ENCODE measurements at regions not wholly inside any gene's neighbourhood (a gene's known extent, or its start where the extent isn't known, plus 50 kb on each side); places are given as distances from the start of the nearest gene placed in this dataset.

DNA sequence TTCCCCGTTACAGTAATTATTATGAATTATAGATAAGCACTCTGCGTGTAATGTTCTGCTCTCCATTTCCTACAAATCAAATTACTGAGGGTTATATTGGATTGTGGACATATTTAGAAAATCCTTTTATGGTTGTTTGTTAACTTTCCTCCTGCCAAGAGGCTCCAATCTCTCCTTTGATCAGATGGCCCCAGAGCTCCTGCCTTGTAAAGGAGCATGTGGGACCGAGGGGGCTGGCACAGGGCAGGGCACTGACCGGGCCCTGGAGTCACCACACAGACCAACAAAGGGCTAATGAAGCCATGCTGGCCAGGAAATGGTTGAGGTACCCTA lies 415.9 kb downstream of the EFNA5 start:
- TF ChIP-seq, protein P1, sequence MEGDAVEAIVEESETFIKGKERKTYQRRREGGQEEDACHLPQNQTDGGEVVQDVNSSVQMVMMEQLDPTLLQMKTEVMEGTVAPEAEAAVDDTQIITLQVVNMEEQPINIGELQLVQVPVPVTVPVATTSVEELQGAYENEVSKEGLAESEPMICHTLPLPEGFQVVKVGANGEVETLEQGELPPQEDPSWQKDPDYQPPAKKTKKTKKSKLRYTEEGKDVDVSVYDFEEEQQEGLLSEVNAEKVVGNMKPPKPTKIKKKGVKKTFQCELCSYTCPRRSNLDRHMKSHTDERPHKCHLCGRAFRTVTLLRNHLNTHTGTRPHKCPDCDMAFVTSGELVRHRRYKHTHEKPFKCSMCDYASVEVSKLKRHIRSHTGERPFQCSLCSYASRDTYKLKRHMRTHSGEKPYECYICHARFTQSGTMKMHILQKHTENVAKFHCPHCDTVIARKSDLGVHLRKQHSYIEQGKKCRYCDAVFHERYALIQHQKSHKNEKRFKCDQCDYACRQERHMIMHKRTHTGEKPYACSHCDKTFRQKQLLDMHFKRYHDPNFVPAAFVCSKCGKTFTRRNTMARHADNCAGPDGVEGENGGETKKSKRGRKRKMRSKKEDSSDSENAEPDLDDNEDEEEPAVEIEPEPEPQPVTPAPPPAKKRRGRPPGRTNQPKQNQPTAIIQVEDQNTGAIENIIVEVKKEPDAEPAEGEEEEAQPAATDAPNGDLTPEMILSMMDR (IDR thresholded peaks at IDR 0.05; ENCODE audit: low read depth, low read length), result no peak
- no peak for TF ChIP-seq EZH2phosphoT487 (IDR thresholded peaks at IDR 0.05; ENCODE audit: low read depth)
